ENCODE measurements at regions not wholly inside any gene's neighbourhood (a gene's known extent, or its start where the extent isn't known, plus 50 kb on each side); places are given as distances from the start of the nearest gene placed in this dataset.

DNA sequence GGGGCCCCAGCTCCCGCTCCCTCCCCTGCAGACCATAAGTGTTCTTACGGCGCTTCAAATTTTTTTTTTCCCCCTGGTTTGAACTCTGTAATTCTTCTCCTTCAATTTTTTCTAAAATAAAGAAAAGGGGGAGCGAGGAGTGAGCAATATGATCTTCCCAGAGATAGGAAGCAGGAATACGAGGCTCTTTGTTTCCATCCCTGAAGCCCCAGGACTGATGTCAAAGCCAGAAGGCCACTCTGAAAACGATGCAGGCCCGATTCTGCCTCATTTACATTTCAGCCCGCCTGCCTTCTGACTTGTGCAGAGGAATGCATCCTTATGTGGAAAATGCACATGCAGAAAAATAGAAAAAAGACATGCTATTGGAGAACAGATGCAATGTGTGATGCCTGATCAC lies 401.5 kb upstream of the MKI67 start:
- DNase-seq (ENCODE audit: low read depth in 2 of 2), result no peak

DNA sequence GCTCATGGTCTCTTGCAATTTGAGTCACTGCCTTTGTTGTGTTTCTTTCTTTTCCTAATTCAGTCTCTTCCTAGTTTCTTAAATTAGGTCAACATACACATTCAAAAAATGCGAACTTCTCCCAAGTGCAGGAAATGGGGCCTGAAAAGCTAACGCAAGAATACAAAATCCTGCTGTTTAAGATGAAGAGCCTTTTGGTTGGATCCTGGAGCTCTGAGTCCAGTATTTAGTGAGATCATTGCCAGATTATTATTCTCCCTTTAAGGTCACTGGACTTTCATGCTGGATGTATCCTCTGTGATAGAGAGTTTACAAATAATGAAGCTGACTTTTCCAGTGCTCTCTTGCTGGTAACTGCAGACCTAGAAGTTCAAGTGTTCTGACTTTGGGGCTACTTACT lies 401.9 kb upstream of the MKI67 start:
- no peak for DNase-seq (ENCODE audit: low read depth in 2 of 2)

DNA sequence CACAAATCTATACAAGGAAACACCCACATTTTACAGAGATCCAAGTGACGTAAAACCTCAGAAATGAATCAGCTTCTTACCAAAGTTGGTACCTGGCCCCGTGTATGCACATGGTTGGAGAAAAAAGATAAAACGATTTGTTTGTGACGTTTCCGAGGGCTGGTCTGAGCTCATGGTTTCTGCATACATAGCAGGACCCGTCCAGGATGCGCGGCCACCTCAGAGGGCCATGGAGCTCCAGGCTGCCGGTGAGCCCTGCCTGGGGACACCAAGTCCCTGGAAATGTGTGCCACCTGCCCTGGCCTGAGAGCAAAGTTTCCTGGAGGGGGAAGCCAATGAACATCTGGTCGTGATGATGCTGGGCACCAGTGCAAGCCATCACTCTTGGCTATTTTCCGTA lies 402.6 kb upstream of the MKI67 start:
- no peak for DNase-seq (ENCODE audit: low read depth in 2 of 2)

DNA sequence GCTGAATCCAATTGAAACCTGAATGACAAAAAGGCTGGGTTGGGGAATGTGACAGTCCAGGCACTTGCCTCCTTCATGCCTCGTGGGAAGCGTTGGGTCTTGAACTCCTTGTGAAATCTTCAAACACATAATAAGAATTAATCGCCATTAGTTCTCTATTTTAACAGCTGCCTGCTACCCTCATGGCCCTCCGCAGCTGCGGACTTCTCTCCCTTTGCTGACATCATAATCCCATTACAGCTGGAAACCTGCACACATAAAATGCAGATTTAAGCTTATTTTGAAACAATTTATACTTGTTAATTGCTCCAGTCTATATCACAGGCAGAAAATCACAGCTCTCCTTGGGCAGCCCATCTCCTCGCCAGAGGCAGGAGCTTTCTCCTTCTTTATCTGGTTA lies 403.0 kb upstream of the MKI67 start:
- DNase-seq (ENCODE audit: low read depth in 2 of 2), result no peak

DNA sequence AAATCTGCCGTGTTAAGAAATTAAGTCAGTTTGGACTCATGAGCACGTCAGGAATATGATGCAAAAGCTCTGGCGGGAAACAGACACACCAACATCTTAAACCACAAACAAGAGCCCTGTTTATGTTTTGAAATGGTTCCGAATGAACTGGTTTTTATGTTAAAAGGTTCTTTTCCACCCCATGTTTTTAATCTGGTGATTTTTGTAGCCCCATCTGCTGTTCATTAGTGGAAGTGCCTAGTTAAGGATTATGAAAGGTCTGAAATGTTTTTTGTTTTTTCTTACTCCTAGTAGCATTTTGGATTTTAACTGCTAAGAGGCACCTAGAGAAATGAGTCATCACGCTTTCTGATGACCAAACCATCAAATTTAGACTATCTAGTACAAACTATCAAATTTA lies 404.1 kb upstream of the MKI67 start:
- DNase-seq (ENCODE audit: low read depth in 2 of 2), result no peak

DNA sequence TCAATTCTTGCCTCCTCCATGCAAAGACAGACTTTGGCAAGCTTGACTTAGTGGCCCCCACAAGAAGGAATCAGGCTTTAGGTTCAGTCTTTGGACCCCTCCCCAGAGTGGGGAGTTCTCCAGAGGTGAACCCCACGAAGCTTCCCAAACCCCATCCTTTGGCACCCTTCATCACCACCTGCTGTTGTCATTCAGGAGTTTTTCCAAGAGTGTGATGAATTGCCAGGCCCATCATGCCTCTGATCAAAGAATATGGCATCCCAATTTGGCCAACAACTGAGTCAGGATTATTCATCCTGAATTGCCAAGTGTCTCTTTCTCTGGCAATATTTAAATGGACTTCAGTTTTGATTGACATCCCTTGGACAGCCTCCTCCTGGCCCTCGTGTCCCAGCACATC lies 404.7 kb upstream of the MKI67 start:
- no peak for DNase-seq (ENCODE audit: low read depth in 2 of 2)

DNA sequence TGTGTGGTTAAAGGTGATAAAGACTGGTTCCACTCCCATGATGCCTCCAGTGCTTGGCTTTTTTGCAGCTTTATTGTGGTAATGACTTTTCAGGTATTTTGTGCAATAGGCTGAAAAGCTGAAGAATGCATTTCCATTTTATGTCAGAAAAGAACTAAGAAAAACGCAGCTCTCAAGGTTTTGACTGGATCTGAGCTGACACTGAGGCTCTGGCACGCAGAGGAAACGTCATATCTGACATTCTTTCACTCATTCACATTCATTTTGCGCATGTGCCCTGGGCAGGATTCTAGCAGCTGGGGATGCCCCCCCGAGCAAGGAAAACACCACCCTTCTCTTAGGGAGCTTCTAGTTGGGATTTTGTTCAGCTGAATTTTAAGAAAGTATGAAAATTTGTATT lies 408.5 kb upstream of the MKI67 start:
- no peak for DNase-seq (ENCODE audit: low read depth in 2 of 2)

DNA sequence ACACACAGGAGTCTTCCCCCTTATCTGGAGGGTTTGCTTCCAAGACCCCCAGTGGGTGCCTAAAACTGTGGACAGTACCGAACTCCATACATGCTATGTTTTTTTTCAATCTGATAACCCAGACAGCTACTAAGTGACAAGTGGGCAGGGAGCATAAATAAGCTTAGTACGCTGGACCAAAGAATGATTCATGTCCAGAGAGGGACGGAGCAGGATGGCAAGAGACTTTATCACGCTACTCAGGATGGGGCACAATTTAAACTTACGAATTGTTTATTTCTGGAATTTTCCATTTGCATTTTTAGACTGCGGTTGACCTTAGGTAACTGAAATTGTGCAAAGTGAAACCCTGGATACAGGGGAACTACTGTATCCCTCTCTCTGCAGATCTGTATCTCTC lies 410.0 kb upstream of the MKI67 start:
- no peak for DNase-seq (ENCODE audit: low read depth in 2 of 2)

DNA sequence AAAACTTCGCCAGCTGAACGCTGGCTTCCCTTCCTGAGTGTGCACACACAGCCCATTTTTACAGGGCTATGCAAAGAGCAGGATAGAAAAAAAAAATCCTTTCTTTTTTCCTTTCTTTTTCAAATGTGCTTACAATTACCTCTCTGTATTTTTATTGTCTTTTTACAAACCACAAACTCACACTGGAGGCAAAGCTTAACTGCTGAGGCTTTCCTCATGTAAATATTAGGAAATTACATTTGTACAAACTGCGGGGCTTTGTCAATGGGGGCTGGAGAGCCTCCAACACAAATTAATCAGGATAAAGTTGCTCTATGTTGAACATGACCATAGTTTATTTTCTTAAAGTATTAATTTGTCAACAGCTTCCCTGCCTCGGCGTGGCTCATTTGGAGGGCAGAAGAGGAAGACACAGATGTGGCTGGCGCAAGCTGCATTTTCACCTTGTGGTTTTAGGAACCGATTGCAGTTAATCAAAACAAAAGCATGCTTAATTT lies 411.7 kb upstream of the MKI67 start:
- DNase-seq (ENCODE audit: low read depth in 2 of 2), result no peak

DNA sequence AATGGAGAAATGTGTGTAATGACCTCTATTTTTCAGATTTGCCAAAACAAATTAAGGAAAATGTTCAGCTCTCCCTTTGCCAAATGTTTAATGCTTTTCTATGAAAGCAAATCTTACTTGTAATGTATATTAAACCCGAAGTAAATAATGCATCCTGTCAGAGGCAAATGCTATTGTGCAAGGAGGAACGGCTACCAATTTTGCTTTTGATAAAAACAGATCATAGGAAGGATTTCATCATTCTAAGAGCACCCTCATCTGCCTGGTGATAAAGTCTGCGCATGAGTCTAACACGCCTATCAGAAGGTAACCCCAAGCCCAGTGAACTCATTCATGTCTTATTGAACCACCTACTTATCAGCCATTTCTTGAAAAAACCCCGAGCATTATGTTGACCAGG lies 412.4 kb upstream of the MKI67 start:
- DNase-seq (ENCODE audit: low read depth in 2 of 2), result no peak

DNA sequence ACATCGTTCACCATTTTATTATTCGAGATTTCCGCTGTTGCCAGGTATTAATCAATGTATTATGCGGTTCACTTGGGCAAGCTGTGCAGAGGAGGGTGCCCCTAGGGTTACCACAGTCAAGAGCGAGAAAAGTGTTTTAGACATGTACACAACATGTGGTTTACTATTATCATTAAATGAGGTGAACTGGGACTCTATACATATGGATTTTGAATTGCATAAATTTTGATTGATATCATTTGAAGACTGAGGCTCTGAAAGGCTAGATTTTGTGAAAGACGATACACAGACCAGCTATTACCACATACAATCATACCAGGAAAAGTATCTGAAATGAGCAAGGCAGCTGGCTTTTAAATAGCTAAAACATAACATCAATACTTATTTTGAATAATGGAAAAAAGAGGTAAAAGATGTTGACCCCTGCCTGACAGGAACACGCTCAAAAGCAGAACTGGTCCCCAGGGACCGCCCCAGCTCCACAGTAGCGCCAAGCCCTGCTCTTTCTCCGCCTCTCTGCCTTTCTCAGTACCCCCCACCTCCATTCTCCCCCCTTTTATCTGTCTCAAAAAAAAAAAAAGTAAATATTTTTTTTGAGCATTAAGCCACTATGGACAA lies 413.4 kb upstream of the MKI67 start:
- DNase-seq (ENCODE audit: low read depth in 2 of 2), result no peak

DNA sequence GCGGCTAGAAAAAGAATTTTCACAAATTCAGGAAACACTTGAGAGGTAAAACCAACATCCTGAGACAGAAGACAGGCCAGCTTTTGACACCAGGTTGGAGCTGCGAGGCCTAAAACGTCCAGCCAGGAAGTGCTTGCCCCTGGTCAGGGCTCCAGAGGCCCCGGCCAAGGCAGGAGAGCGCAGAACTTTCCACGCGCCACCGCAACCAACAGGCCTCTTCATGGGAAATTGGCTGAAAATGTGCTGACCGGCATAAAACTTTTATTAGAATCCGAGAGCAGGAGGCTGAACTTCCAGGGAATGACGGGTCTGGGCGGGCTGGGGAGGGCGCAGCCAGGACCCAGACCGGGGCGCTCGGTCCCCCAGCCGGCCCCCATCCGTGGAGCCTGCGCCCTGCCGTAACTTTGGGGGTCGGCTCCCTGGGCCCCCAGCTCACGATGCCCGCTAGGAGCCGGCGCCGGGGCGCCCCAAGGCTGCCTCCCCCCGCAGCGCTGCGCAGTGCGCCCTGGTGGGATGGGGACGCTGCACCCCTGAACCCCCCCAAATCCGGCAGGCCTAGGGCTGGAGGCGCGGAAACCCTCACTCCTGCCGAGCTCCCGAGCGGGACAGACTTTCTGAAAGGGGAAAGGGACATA lies 414.0 kb upstream of the MKI67 start:
- no peak for DNase-seq (ENCODE audit: low read depth in 2 of 2)

DNA sequence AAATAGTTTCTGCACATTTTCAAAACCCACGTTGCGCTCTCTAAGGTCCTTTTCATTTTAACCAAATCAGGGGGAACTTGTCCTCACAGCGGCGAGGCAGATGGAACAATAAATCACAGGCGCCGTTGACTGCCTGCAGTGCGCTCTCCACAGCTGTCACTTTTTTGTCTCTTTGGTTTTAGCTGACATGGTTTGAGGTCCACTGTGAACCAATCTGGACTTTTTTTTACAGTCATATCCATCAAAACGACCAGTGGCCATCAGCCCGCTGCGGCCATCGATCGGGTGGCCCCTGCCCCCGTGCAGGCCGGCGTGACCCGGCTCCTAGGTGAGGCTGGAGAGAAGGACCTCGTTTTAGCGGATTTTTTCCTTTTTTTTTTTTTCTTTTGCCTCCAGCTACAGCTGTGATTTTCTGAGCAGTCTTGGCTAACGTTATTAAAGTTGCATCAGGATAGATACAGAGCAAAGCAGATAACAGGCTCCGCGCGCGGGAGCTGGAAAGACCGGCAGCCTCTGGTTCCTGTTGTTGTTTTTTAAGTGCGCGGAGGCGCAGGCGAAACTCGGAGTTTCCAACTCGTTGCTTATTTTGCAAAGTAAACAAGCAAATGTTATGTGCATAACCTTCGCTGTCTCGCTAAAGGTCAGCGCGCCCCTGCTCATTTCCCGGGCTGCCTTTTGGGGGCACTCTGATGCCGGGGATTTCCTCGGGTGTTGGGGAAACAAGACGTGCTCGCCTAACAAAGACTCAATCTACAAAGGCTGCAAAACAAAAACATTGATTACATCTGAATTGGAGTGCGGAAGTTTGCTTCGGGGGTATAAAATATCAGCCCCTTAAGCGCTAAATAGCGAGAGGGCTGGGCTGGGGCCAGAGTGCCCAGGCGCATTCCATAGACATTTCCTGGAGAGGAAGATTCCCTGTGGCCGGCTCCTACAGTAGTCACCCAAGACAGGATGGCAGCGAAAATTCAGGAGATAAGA lies 414.8 kb upstream of the MKI67 start:
- DNase-seq (ENCODE audit: low read depth in 2 of 2), result no peak

DNA sequence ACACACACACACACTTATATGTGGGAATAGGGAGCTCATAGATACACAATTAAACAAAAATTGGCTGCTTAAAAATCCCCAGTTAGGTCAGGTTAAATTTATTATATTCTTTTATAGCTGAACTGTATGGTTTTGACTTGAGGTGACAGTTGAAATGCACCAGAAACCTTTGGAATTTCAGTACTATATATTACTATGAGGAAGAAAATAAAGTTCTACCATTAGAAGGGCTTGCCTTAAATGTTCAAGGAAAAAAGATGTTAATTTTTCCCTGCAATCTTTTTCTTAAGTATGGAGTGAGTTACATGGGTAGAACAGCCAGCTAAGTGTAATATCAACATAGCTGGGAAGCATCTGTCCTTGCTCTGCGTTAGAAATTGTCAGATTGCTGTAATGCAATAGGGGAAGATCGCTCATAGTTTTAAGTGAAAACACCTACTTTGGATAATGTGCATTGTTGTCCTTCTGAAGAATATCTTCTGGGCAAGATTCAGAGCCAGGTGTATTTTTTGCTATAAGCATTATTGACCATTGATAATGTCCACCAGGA lies 415.8 kb upstream of the MKI67 start:
- DNase-seq (ENCODE audit: low read depth in 2 of 2), result no peak

DNA sequence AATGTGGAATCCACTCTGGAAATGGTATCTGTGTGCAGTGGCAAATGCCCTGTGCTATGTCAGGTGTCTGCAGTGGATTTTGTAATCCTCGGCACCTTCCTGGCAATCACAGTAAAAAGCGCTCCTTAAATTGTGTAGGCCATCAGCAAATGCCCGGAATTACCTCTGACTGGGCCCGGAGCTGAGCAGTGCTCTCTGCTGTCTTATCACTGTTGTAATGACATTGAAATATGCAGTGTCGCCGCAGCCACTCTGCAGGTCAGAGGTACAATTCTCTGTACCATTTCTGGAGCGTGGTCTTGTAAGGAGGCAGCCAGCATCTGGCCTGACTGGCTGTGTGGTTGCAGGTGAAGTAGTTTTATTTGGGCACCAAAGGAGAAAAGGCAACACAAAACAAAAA lies 416.4 kb upstream of the MKI67 start:
- no peak for DNase-seq (ENCODE audit: low read depth in 2 of 2)

DNA sequence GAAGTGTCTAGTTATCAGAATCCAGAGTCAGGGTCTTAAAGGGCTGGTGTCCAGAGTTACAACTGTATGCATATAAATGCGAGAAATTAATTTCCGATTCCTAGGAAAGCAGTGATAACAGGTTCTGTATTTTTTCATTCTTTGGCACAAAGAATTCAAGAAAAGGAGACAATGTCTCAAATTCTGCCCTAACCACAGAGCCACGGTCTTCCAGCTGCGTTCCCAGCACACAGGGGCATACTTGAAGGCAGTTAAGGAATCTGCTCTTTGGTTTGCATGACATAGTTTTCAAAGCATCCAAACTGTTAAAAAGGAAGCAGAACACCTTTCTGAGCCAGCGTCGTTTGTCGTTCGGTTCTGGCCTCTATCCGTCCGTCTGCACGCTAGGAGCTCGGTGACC lies 416.9 kb upstream of the MKI67 start:
- no peak for DNase-seq (ENCODE audit: low read depth in 2 of 2)

DNA sequence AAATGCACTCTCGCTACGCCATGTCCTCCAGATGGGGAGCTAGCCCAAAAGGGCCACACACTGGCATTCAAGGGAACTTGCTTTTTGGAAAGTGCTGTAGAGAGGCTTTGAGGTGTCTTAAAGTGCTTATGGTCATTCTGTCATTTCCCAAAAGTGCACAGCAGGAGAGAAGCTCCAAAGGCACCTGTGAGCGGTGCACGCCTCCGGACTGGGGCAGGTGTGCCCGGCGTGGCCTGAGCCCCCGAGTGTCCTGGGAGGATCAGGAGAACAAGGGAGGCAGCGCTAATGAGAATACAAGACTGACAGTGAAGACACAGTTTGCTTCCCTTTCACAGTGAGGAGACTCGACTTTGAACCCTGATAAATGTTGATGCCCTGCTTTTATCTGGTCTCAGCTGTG lies 419.0 kb upstream of the MKI67 start:
- no peak for DNase-seq (ENCODE audit: low read depth in 2 of 2)

DNA sequence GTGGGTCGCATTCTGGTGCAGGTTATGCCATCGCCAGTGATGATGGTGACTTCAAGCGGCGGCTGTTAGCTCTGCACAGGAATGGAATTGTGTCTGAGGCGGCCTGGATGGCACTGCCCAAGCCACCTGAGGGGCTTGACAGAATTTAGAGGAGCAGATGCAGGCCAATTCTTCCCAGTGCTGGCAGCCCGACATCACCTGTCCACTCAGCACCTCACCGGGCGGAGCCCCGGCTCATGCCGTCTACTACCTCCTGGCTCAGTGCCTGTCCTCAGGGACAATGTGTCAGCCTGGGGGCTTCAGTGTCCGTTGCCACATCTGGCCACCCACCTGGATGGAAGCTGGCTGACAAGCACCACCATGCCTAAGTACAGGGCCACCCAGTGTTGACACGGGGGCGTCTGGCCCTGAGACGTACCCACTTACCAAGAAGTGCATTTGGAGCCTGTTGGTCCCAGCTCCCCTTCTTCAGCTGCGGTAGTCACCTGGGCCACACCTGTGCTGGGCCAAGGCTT lies 420.5 kb upstream of the MKI67 start:
- no peak for DNase-seq (ENCODE audit: low read depth in 2 of 2)

DNA sequence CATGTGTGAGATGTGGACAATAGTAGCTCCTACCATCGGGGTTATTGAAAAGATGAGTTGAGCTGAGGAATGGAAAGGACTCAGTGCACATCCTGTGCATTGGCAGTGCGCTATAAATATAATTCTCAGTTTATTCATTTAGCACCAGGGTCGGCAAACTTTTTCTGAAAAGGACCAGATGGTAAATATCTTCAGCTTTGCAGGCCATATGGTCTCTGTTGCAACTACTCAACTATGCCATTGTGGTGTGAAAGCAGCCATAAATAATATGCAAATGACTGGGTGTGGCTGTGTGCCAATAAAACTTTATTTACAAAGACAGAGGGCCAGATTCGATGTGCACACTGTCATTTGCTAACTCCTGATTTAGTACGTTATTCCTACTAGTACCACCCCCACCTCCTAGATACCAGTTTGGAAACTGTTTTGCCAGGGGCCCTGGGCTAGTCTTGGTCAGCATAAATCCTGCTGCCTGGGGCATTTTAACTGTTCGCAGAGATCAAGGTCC lies 422.9 kb upstream of the MKI67 start:
- DNase-seq (ENCODE audit: low read depth in 2 of 2), result no peak

DNA sequence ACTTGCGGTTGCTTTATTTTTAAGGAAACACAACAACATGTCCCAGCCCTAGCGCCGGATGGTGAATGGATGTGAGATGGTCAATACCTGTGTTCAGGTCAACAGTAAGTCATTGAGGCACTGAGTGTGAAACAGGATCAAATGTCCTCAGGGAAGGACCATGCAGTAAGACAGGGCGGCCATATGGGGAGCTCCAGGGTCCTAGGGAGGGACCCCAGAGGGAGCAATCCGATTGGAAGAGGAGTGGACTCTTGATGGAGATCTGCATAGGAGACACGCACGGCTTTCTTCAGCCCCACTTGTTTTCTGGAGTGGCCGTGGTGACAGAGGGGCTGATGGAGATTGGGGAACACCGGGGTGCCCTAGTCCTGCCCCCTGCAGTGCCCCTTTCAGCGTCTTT lies 423.8 kb upstream of the MKI67 start:
- no peak for DNase-seq (ENCODE audit: low read depth in 2 of 2)

DNA sequence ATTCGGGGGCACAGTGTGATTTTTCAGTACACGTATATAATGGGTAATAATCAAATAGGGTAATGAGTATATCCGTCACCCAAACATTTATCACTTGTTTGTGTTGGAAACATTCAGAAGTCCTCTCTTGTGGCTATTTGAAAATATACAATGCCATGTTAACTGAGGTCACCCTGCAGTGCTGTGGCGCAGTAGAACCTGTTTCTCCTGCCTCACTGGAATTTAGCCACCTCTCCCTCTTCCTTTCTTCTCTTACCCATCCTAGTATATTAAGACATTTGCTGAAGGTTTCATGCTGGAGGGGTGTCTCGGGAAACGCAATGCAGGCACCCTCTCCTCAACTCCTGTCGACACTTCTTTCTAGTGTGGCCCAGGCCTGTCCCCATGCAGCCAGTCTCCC lies 425.3 kb upstream of the MKI67 start:
- no peak for DNase-seq (ENCODE audit: low read depth in 2 of 2)

DNA sequence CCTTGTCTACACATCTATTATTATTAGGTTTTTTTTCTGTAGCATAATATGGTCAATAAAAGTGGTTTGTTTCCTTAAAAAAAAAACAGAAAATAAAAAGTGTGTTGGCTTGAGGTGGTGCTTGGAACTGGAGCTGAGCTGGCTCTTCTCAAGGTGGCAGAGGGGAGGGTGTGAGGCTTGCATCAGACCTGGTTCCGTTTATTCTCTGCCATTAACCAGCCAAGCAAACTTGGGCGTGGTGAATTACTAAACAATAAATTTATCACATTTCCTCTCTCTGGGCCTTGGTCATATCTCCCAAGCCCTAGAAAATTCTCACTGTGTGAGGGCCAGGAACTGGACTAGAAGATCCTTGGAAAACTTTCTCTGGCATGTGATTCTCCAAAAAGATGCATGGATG lies 427.5 kb upstream of the MKI67 start:
- no peak for DNase-seq (ENCODE audit: low read depth in 2 of 2)

Data from stimulated activated CD4-positive, alpha-beta T cell treated with anti-CD3 and anti-CD28 coated beads, Interleukin-1b, Interleukin-23, amount 100 ng/mL, for 4 hours (primary cell).